Retinal pigment epithelial cell (primary cell): ENCODE measurements at regions not wholly inside any gene's neighbourhood (a gene's known extent, or its start where the extent isn't known, plus 50 kb on each side); places are given as distances from the start of the nearest gene placed in this dataset.

ENCODE experiments used
- DNase-seq: peaks from one replicate; pipeline ENCODE4 v3.0.0-alpha.2; 2010; ENCODE audit warnings: low read depth
- H3K4me3 ChIP-seq: 2 replicates; pipeline ENCODE4 v1.5.1; 2011; ENCODE audit warnings: mild to moderate bottlenecking, low read length, control low read depth, moderate library complexity
- CTCF ChIP-seq: conservative IDR thresholded peaks from 2 replicates; pipeline ENCODE4 v1.5.1; 2011; ENCODE audit warnings: low read depth, low read length, control low read depth, inconsistent platforms

- H3K4me3 ChIP-seq = no peak overlapping the region
- DNase-seq = no peak
- TF ChIP-seq CTCF = no peak
Measured at GRCh38 chr5:3175416-3175815, 420.2 kb upstream of the IRX1 start.

GRCh38 chr5:3167473-3167872, 416.0 kb upstream of the IRX2 start:
- H3K4me3 ChIP-seq = no peak overlapping the region
- DNase-seq = no peak
- no peak for TF ChIP-seq CTCF

DNA sequence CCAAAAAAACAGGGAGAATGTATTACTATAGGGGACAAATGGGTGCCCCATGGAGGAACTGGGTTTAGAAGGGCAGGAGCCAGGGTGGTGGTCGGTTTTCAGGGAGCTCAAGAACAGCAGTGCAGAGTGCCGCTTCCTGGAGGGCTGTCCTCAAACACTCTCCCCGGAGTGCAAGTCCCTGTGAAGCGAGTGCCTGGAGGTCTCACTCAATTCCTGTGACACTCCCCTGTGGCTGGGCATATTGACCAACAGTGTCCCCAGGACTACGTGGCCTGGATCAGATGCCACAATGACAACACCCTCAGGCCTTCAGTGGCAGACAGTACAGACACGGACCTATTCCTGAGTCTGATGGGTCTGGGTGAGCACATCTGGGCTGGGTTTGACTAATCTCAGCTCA, 412.1 kb upstream of the IRX2 start:
- DNase-seq = no peak
- no peak for TF ChIP-seq CTCF
- H3K4me3 ChIP-seq = no peak overlapping the region

- no peak for DNase-seq
- no peak for TF ChIP-seq CTCF
- H3K4me3 ChIP-seq = no peak overlapping the region
Measured at GRCh38 chr5:3161672-3162071, 410.2 kb upstream of the IRX2 start.

DNA sequence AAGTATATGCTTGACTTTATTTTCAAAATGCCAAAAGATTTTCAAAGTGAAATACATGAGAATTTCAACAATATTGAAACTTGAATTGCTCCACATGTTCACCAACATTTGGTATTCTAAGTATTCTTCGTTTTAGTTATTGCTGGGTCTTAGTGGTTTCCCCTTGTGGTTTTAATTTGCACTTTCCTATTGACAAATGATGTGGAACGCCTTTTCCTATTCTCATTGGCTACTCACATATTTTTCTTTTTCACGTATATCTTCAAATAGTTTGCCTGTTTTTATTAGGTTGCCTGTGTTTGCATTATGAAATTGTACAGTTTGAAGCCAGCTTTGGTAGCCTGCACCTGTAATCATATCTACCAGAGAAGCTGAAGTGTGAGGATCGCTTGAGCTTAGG, 405.7 kb upstream of the IRX2 start:
- TF ChIP-seq CTCF = no peak
- no peak overlapping the region for H3K4me3 ChIP-seq
- no peak for DNase-seq

GRCh38 chr5:3155717-3156116, 404.2 kb upstream of the IRX2 start:
- DNase-seq = no peak

DNA sequence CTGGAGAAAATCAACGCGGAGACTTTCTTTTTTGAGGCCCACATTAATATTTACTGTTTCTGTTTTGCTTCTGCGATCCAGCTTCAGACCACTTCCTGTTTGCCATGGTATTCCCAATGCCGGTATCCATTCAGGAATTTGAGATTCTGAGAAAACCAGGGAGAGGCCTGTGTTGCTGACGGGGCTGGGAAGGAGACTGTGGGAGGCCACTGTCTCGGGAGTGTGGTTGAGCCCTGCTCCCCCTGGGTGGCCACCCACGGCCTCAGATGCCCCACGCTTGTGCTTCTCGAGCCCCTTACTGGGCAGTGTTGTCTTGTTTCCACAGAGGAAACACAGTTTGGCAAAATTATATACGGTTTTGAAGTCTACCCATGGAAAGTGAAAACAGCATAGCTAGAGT, 403.6 kb upstream of the IRX2 start:
- no peak for DNase-seq
- TF ChIP-seq CTCF = no peak
- no peak overlapping the region for H3K4me3 ChIP-seq

More at GRCh38 chr5:3155717-3156116, 404.2 kb upstream of the IRX2 start:
- no peak for TF ChIP-seq CTCF
- no peak overlapping the region for H3K4me3 ChIP-seq
